ENCODE measurements at regions not wholly inside any gene's neighbourhood (a gene's known extent, or its start where the extent isn't known, plus 50 kb on each side); places are given as distances from the start of the nearest gene placed in this dataset.

DNA sequence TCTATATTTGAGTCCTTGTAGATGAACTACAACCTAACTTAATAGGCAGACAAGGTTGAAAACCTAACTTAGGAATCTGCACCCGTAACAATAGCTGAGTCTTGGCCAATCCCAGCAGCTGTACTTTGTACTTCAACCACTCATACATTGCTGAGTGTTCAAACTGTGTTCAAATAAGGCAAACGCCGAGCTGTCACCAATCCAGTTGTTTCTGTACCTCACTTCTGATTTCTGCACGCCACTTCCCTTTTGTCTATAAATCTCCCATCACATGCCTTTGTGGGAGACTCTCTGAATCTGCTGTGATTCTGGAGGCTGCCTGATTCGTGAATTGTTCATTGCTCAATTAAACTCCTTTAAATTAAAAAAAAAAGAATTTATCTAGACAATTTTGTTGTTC lies 167.8 kb upstream of the TUT7 start:
- no peaks in the 10 kb centered on the region for H3F3A ChIP-seq (ENCODE audit: insufficient read depth, low read length, poor library complexity, severe bottlenecking)
- no peaks in the 10 kb centered on the region for H3K79me2 ChIP-seq (replicated peaks; ENCODE audit: insufficient read depth, low read length)
- no peaks in the 10 kb centered on the region for H3K36me3 ChIP-seq (ENCODE audit: insufficient read depth, low read length)
- no peaks in the 10 kb centered on the region for H3K27me3 ChIP-seq (ENCODE audit: insufficient read depth, low read depth, low read length)
- H3K4me2 ChIP-seq (ENCODE audit: low read length) = no peak overlapping the region
- no peak overlapping the region for H3K9ac ChIP-seq (ENCODE audit: low read length)
- no peak overlapping the region for H2AFZ ChIP-seq (ENCODE audit: low read depth, low read length)
- no peaks in the 10 kb centered on the region for H3K9me2 ChIP-seq (ENCODE audit: insufficient read depth, low read length)
- no peak overlapping the region for H3K27ac ChIP-seq (ENCODE audit: low read length)
- no peak for TF ChIP-seq RAD21 (conservative IDR thresholded peaks at IDR 0.05)
- no peak for TF ChIP-seq POLR2AphosphoS5 (IDR thresholded peaks at IDR 0.05)
- no peak for TF ChIP-seq TAF1 (IDR thresholded peaks at IDR 0.05; ENCODE audit: low read depth)
- no peak for TF ChIP-seq CTCF (IDR thresholded peaks at IDR 0.05; ENCODE audit: poor library complexity, severe bottlenecking)
- no peak for TF ChIP-seq EP300 (conservative IDR thresholded peaks at IDR 0.05; ENCODE audit: poor library complexity, severe bottlenecking)
- H3K4me3 ChIP-seq (ENCODE audit: low read length) = no peak overlapping the region
- H4K20me1 ChIP-seq (ENCODE audit: insufficient read depth) = no peaks in the 10 kb centered on the region
- H3K9me3 ChIP-seq (ENCODE audit: low read length) = no peaks in the 10 kb centered on the region

GRCh38 chr9:86521322-86521721 lies 167.1 kb upstream of the TUT7 start:
- Histone ChIP-seq H2AFZ (ENCODE audit: low read depth, low read length) (no peak overlapping the region), H3K4me2 (ENCODE audit: low read length) (no peak overlapping the region), H3K4me3 (ENCODE audit: low read length) (no peak overlapping the region), H3K27ac (ENCODE audit: low read length) (no peak overlapping the region), H3K9ac (ENCODE audit: low read length) (no peak overlapping the region), H3K79me2 (replicated peaks; ENCODE audit: insufficient read depth, low read length) (no peaks in the 10 kb centered on the region), H3K36me3 (ENCODE audit: insufficient read depth, low read length) (no peaks in the 10 kb centered on the region), H3K9me2 (ENCODE audit: insufficient read depth, low read length) (no peaks in the 10 kb centered on the region), H3K9me3 (ENCODE audit: low read length) (no peaks in the 10 kb centered on the region), H3F3A (ENCODE audit: insufficient read depth, low read length, poor library complexity, severe bottlenecking) (no peaks in the 10 kb centered on the region), H3K27me3 (ENCODE audit: insufficient read depth, low read depth, low read length) (no peaks in the 10 kb centered on the region), H4K20me1 (ENCODE audit: insufficient read depth) (no peaks in the 10 kb centered on the region)
- TF ChIP-seq CTCF (IDR thresholded peaks at IDR 0.05; ENCODE audit: poor library complexity, severe bottlenecking) (no peak), POLR2AphosphoS5 (IDR thresholded peaks at IDR 0.05) (no peak), TAF1 (IDR thresholded peaks at IDR 0.05; ENCODE audit: low read depth) (no peak), EP300 (conservative IDR thresholded peaks at IDR 0.05; ENCODE audit: poor library complexity, severe bottlenecking) (no peak), SMC3 (conservative IDR thresholded peaks at IDR 0.05; ENCODE audit: poor library complexity) (no peak), EZH2 (IDR thresholded peaks at IDR 0.05; ENCODE audit: borderline replicate concordance, insufficient read depth, low read length, poor library complexity, severe bottlenecking) (no peak), MXI1 (conservative IDR thresholded peaks at IDR 0.05; ENCODE audit: poor library complexity, severe bottlenecking) (no peak), RAD21 (conservative IDR thresholded peaks at IDR 0.05) (no peak)
- TF ChIP-seq, protein P1, sequence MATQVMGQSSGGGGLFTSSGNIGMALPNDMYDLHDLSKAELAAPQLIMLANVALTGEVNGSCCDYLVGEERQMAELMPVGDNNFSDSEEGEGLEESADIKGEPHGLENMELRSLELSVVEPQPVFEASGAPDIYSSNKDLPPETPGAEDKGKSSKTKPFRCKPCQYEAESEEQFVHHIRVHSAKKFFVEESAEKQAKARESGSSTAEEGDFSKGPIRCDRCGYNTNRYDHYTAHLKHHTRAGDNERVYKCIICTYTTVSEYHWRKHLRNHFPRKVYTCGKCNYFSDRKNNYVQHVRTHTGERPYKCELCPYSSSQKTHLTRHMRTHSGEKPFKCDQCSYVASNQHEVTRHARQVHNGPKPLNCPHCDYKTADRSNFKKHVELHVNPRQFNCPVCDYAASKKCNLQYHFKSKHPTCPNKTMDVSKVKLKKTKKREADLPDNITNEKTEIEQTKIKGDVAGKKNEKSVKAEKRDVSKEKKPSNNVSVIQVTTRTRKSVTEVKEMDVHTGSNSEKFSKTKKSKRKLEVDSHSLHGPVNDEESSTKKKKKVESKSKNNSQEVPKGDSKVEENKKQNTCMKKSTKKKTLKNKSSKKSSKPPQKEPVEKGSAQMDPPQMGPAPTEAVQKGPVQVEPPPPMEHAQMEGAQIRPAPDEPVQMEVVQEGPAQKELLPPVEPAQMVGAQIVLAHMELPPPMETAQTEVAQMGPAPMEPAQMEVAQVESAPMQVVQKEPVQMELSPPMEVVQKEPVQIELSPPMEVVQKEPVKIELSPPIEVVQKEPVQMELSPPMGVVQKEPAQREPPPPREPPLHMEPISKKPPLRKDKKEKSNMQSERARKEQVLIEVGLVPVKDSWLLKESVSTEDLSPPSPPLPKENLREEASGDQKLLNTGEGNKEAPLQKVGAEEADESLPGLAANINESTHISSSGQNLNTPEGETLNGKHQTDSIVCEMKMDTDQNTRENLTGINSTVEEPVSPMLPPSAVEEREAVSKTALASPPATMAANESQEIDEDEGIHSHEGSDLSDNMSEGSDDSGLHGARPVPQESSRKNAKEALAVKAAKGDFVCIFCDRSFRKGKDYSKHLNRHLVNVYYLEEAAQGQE (IDR thresholded peaks at IDR 0.05; ENCODE audit: borderline replicate concordance) = no peak

All from neural cell (in vitro differentiated cells).